MM.1S (cell line): ENCODE measurements at regions not wholly inside any gene's neighbourhood (a gene's known extent, or its start where the extent isn't known, plus 50 kb on each side); places are given as distances from the start of the nearest gene placed in this dataset.
"Not testable (repeated sequence)": the region's sequence is repeated elsewhere in the genome, so short reads cannot be mapped to it uniquely, and the experiment has no call there.

Experiments used
- DNase-seq: peaks from one replicate; pipeline ENCODE4 v3.0.0-alpha.2; 2015
- H2AFZ ChIP-seq: fragments of 300-600 bp; sonication (generic); 2 replicates; pipeline ENCODE4 v1.6.0; 2016; ENCODE audit warnings: antibody characterized with exemption, low read length
- H3F3A ChIP-seq: fragments of 300-600 bp; sonication (generic); 2 replicates; pipeline ENCODE4 v1.6.1; 2016; ENCODE audit warnings: mild to moderate bottlenecking, antibody characterized with exemption, low read length, moderate library complexity, mixed read lengths; ENCODE audit not compliant: insufficient read depth
- H3K27ac ChIP-seq: fragments of 300-600 bp; sonication (generic); 2 replicates; pipeline ENCODE4 v1.5.1; 2016; ENCODE audit warnings: mild to moderate bottlenecking, low read length
- H3K27me3 ChIP-seq: fragments of 300-600 bp; sonication (generic); replicated peaks from 2 replicates; pipeline ENCODE4 v1.6.0; 2016; ENCODE audit warnings: low read length; ENCODE audit not compliant: insufficient read depth
- H3K36me3 ChIP-seq: fragments of 300-600 bp; sonication (generic); replicated peaks from 2 replicates; pipeline ENCODE4 v1.6.1; 2016; ENCODE audit warnings: mild to moderate bottlenecking, low read length, mixed read lengths; ENCODE audit not compliant: insufficient read depth
- H3K4me1 ChIP-seq: fragments of 300-600 bp; sonication (generic); 2 replicates; pipeline ENCODE4 v1.6.1; 2016; ENCODE audit warnings: low read length, mixed read lengths
- H3K4me2 ChIP-seq: fragments of 300-600 bp; sonication (generic); 2 replicates; pipeline ENCODE4 v1.6.0; 2016; ENCODE audit warnings: low read depth, low read length
- H3K4me3 ChIP-seq: fragments of 300-600 bp; sonication (generic); 2 replicates; pipeline ENCODE4 v1.5.1; 2016; ENCODE audit warnings: low read length, mixed read lengths
- H3K79me2 ChIP-seq: fragments of 300-600 bp; sonication (generic); 2 replicates; pipeline ENCODE4 v1.6.1; 2016; ENCODE audit warnings: mixed run types, low read length, mixed read lengths
- H3K9ac ChIP-seq: fragments of 300-600 bp; sonication (generic); 2 replicates; pipeline ENCODE4 v1.6.1; 2016; ENCODE audit warnings: low read length, mixed read lengths
- H3K9me2 ChIP-seq: fragments of 300-600 bp; sonication (generic); replicated peaks from 2 replicates; pipeline ENCODE4 v1.6.1; 2016; ENCODE audit warnings: mild to moderate bottlenecking, low read length, mixed read lengths; ENCODE audit not compliant: insufficient read depth
- H3K9me3 ChIP-seq: fragments of 300-600 bp; sonication (generic); replicated peaks from 2 replicates; pipeline ENCODE4 v1.6.1; 2016; ENCODE audit warnings: mild to moderate bottlenecking, low read length, mixed read lengths; ENCODE audit not compliant: insufficient read depth
- H4K20me1 ChIP-seq: fragments of 300-600 bp; sonication (generic); 2 replicates; pipeline ENCODE4 v1.6.1; 2016; ENCODE audit warnings: mild to moderate bottlenecking, low read length, moderate library complexity, mixed read lengths; ENCODE audit not compliant: insufficient read depth
- EZH2 ChIP-seq: fragments of 300-600 bp; sonication (generic); optimal IDR thresholded peaks from 2 replicates; pipeline ENCODE3; 2017; ENCODE audit warnings: low read depth, mild to moderate bottlenecking, antibody characterized with exemption, low read length, mixed read lengths
- EZH2phosphoT487 ChIP-seq: fragments of 300-600 bp; sonication (generic); IDR thresholded peaks from 2 replicates; pipeline ENCODE4 v1.6.1; 2018; ENCODE audit warnings: antibody characterized with exemption, low read length
- TF ChIP-seq, protein P1 (sequence below): fragments of 300-600 bp; sonication (generic); IDR thresholded peaks from 2 replicates; pipeline ENCODE4 v1.5.1; 2016; ENCODE audit warnings: antibody characterized with exemption, low read length, mixed read lengths

DNA sequence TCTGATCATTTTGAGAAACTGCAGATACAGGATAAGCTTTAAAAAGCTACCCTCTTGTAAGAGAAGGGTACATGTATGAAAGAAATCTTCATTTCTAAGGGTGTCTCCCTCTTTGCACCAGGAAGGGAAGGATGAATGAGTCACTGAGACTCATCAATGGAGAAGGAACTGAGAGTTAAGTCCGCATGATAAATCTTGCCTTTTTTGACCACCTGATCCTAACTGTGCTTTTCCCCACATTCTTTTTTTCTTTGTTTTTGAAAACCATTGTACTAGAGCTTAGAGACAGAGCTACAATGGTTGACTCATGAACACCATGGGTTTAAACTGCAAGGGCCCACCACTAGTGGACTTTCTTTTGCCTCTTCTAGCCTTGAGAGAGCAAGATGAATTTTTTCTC lies 353.0 kb upstream of the RGS17 start:
- H3K36me3 ChIP-seq, result no peaks in the 10 kb centered on the region
- H3K27ac ChIP-seq, result no peak overlapping the region
- H3K9ac ChIP-seq, result no peak overlapping the region
- DNase-seq, result no peak
- H3K79me2 ChIP-seq, result no peaks in the 10 kb centered on the region
- no peaks in the 10 kb centered on the region for H3K9me2 ChIP-seq
- H4K20me1 ChIP-seq, result no peaks in the 10 kb centered on the region
- H2AFZ ChIP-seq, result no peak overlapping the region
- no peaks in the 10 kb centered on the region for H3K9me3 ChIP-seq
- no peaks in the 10 kb centered on the region for H3K4me1 ChIP-seq
- H3K4me3 ChIP-seq, result no peak overlapping the region
- H3K4me2 ChIP-seq, result no peak overlapping the region
- H3K27me3 ChIP-seq, result no peaks in the 10 kb centered on the region
- TF ChIP-seq, protein P1, sequence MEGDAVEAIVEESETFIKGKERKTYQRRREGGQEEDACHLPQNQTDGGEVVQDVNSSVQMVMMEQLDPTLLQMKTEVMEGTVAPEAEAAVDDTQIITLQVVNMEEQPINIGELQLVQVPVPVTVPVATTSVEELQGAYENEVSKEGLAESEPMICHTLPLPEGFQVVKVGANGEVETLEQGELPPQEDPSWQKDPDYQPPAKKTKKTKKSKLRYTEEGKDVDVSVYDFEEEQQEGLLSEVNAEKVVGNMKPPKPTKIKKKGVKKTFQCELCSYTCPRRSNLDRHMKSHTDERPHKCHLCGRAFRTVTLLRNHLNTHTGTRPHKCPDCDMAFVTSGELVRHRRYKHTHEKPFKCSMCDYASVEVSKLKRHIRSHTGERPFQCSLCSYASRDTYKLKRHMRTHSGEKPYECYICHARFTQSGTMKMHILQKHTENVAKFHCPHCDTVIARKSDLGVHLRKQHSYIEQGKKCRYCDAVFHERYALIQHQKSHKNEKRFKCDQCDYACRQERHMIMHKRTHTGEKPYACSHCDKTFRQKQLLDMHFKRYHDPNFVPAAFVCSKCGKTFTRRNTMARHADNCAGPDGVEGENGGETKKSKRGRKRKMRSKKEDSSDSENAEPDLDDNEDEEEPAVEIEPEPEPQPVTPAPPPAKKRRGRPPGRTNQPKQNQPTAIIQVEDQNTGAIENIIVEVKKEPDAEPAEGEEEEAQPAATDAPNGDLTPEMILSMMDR, result no peak
- TF ChIP-seq EZH2, result no peak
- TF ChIP-seq EZH2phosphoT487, result no peak
- no peaks in the 10 kb centered on the region for H3F3A ChIP-seq

DNA sequence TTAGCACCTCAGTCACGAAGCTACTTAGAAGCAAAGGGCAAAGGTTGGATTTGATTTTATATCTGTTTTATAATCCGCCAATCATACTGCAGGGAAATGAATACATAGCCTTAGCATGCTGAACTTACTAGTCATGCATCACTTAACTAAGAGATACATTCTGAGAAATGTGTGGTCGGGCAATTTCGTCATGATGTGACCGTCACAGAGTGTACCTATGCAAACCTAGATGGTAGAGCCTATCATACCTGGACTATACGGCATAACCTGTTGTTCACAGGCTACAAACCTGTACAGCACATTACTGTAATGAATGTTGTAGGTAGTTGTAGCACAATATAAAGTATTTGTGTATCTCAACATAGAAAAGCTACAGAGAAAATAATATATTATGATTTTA lies 345.2 kb upstream of the RGS17 start:
- H3K4me1 ChIP-seq, result no peaks in the 10 kb centered on the region
- no peaks in the 10 kb centered on the region for H3F3A ChIP-seq
- no peaks in the 10 kb centered on the region for H3K27me3 ChIP-seq
- H3K9me2 ChIP-seq, result no peaks in the 10 kb centered on the region
- H3K27ac ChIP-seq, result no peak overlapping the region
- no peak overlapping the region for H3K4me2 ChIP-seq
- no peak overlapping the region for H3K9ac ChIP-seq
- no peak overlapping the region for H3K4me3 ChIP-seq
- H4K20me1 ChIP-seq, result no peaks in the 10 kb centered on the region
- H3K36me3 ChIP-seq, result no peaks in the 10 kb centered on the region
- no peak for DNase-seq
- H3K79me2 ChIP-seq, result no peaks in the 10 kb centered on the region
- H3K9me3 ChIP-seq, result no peaks in the 10 kb centered on the region
- TF ChIP-seq, protein P1, result no peak
- TF ChIP-seq EZH2 (no peak), EZH2phosphoT487 (no peak)
- no peak overlapping the region for H2AFZ ChIP-seq

DNA sequence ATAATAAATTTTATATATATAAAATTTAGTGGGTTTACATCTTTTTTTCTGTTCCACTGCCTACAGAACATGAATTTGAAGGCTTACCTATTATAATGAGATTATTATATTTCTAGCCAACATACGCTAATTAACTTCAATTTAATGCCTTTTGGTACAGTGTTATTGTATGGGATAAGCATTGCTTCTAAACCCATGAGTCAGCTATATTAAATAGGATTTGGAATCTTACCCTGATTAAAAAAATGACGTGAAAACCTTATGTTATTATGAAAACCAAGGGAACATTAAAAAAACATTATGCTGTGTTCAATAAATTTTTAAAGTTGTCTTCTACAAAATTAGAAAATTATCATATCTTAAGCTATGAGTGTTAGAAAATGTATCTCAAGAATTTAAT lies 334.0 kb upstream of the RGS17 start:
- H3F3A ChIP-seq, result no peaks in the 10 kb centered on the region
- H4K20me1 ChIP-seq, result no peaks in the 10 kb centered on the region
- no peaks in the 10 kb centered on the region for H3K36me3 ChIP-seq
- DNase-seq, result no peak
- no peak overlapping the region for H3K27ac ChIP-seq
- H3K4me3 ChIP-seq, result no peak overlapping the region
- no peaks in the 10 kb centered on the region for H3K9me3 ChIP-seq
- no peaks in the 10 kb centered on the region for H3K79me2 ChIP-seq
- H3K27me3 ChIP-seq, result no peaks in the 10 kb centered on the region
- H3K9me2 ChIP-seq, result no peaks in the 10 kb centered on the region
- H3K4me2 ChIP-seq, result no peak overlapping the region
- H2AFZ ChIP-seq, result no peak overlapping the region
- no peak for TF ChIP-seq EZH2phosphoT487
- no peak for TF ChIP-seq EZH2
- TF ChIP-seq, protein P1, result no peak
- no peak overlapping the region for H3K9ac ChIP-seq
- H3K4me1 ChIP-seq, result no peaks in the 10 kb centered on the region

DNA sequence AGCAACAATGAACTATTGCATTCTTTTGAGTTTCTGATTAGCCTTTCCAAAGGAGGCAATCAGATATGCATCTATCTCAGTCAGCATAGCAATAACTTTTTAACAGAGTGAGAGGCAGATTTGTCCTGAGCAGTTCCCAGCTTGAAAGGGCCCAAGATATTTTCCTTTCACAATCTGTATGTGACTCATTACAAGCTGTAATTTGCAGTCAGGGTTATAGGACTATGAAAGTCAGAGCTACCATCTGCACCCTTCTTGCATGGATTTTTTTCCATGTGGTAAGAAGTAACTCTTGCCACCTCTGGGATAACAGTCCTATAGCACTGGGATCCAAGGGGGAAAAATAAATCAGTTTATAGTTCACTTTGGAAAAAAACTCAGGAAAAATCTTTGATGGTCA lies 318.2 kb upstream of the RGS17 start:
- no peak for DNase-seq
- H2AFZ ChIP-seq, result no peak overlapping the region

DNA sequence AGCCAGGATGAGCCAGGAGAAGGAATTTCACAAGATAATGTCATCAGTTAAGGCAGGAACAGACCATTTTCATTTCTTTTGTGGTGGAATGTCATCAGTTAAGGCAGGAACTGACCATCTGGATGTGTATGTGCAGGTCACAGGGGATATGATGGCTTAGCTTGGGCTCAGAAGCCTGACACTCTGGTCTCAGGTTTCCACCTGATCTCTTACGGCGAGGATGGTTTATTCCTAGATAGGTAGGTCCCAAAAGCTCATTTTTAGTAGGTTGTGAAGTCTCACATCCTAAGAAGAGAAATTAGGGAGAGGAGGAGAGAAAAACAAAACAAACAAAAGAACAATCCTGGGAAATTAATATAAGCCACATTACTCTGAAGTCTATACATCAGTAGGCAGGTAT lies 311.7 kb upstream of the RGS17 start:
- H3K79me2 ChIP-seq, H3K4me1 ChIP-seq, H3F3A ChIP-seq, H3K4me3 ChIP-seq, H3K9me3 ChIP-seq, H3K9me2 ChIP-seq, H4K20me1 ChIP-seq, H2AFZ ChIP-seq, H3K27ac ChIP-seq, H3K4me2 ChIP-seq, H3K27me3 ChIP-seq, H3K36me3 ChIP-seq, H3K9ac ChIP-seq, DNase-seq: not testable (repeated sequence)

More for the DNA sequence above, 318.2 kb upstream of the RGS17 start:
- Histone ChIP-seq H3K27me3 (no peaks in the 10 kb centered on the region), H3K9me3 (no peaks in the 10 kb centered on the region), H3K4me3 (no peak overlapping the region), H3K27ac (no peak overlapping the region), H4K20me1 (no peaks in the 10 kb centered on the region), H3K36me3 (no peaks in the 10 kb centered on the region), H3K79me2 (no peaks in the 10 kb centered on the region), H3K4me2 (no peak overlapping the region), H3K9me2 (no peaks in the 10 kb centered on the region), H3K4me1 (no peaks in the 10 kb centered on the region), H3F3A (no peaks in the 10 kb centered on the region), H3K9ac (no peak overlapping the region)
- TF ChIP-seq, protein P1, result no peak
- TF ChIP-seq EZH2phosphoT487, result no peak
- no peak for TF ChIP-seq EZH2
